Thyroid gland (tissue), 4 donors: ENCODE measurements at regions not wholly inside any gene's neighbourhood (a gene's known extent, or its start where the extent isn't known, plus 50 kb on each side); places are given as distances from the start of the nearest gene placed in this dataset.

ENCODE experiments used
- CTCF ChIP-seq, 6 experiments: fragments of 200-600 bp in 3 of 6; fragments of 450-650 bp in 3 of 6; sonication (generic) in 3 of 6; IDR thresholded peaks; one replicate each; pipeline ENCODE4 v1.5.1; 2016 to 2019; ENCODE audit warnings: antibody characterized with exemption in 6 of 6, mild to moderate bottlenecking in 2 of 6, inconsistent platforms in 1 of 6, moderate library complexity in 1 of 6
- POLR2A ChIP-seq, 2 donors: fragments of 450-650 bp; IDR thresholded peaks; one replicate each; pipeline ENCODE4 v1.6.1; 2017; ENCODE audit warnings: antibody characterized with exemption in 2 of 2, mild to moderate bottlenecking in 2 of 2, moderate library complexity in 1 of 2

- TF ChIP-seq CTCF (IDR thresholded peaks at IDR 0.05) (no peak), POLR2A (IDR thresholded peaks at IDR 0.05) (no peak)
These were observed 463.0 kb downstream of the DHX35 start for GRCh38 chr20:39424962-39425678.
